Limb (tissue), 2 donors: ENCODE measurements at regions not wholly inside any gene's neighbourhood (a gene's known extent, or its start where the extent isn't known, plus 50 kb on each side); places are given as distances from the start of the nearest gene placed in this dataset.
"Not testable (repeated sequence)": the region's sequence is repeated elsewhere in the genome, so short reads cannot be mapped to it uniquely, and the experiment has no call there.

Source experiments
- DNase-seq, 2 donors: peaks; one replicate each; pipeline ENCODE4 v3.0.0-alpha.2; 2016; ENCODE audit errors: extremely low spot score in 2 of 2

GRCh38 chr7:121620953-121621606 is 225.0 kb upstream of the FAM3C start:
- no peak for DNase-seq

- DNase-seq: no peak
Observed at GRCh38 chr7:121620206-121620605, 224.1 kb upstream of the FAM3C start.

- no peak for DNase-seq
Observed at GRCh38 chr7:121618182-121618581, 222.1 kb upstream of the FAM3C start.

GRCh38 chr7:121610243-121610642 is 214.1 kb upstream of the FAM3C start:
- DNase-seq: peak in 1 of 2 donors; percentile 36

- no peak for DNase-seq
Observed at GRCh38 chr7:121609208-121609607, 213.1 kb upstream of the FAM3C start.

- peak in 1 of 2 donors; percentile 29 for DNase-seq
Observed at GRCh38 chr7:121608785-121609184, 212.7 kb upstream of the FAM3C start.

- not testable (repeated sequence) for DNase-seq
Observed at GRCh38 chr7:121608183-121608582, 212.1 kb upstream of the FAM3C start.

- peak in 1 of 2 donors; percentile 71 for DNase-seq
Observed at GRCh38 chr7:121605317-121605680, 209.2 kb upstream of the FAM3C start.

- DNase-seq: no peak
Observed at GRCh38 chr7:121604627-121605316, 208.7 kb upstream of the FAM3C start.

GRCh38 chr7:121603886-121604285 is 207.8 kb upstream of the FAM3C start:
- DNase-seq: no peak

GRCh38 chr7:121599887-121600286 is 203.8 kb upstream of the FAM3C start:
- DNase-seq: no peak

- peak in 1 of 2 donors; percentile 62 for DNase-seq
Observed at GRCh38 chr7:121595758-121596696, 199.9 kb upstream of the FAM3C start.

- no peak for DNase-seq
Observed at GRCh38 chr7:121591926-121592325, 195.8 kb upstream of the FAM3C start.

GRCh38 chr7:121587435-121587834 is 191.3 kb upstream of the FAM3C start:
- no peak for DNase-seq

GRCh38 chr7:121582258-121582657 is 186.2 kb upstream of the FAM3C start:
- DNase-seq: no peak

GRCh38 chr7:121579639-121580038 is 183.5 kb upstream of the FAM3C start:
- no peak for DNase-seq

- no peak for DNase-seq
Observed at GRCh38 chr7:121578669-121579068, 182.6 kb upstream of the FAM3C start.

- DNase-seq: no peak
Observed at GRCh38 chr7:121576148-121576917, 180.2 kb upstream of the FAM3C start.

- DNase-seq: no peak
Observed at GRCh38 chr7:121575194-121575765, 179.2 kb upstream of the FAM3C start.

- DNase-seq: no peak
Observed at GRCh38 chr7:121574109-121574508, 178.0 kb upstream of the FAM3C start.

GRCh38 chr7:121572615-121573014 is 176.5 kb upstream of the FAM3C start:
- no peak for DNase-seq
